Tibial nerve (tissue), 4 donors: ENCODE measurements at regions not wholly inside any gene's neighbourhood (a gene's known extent, or its start where the extent isn't known, plus 50 kb on each side); places are given as distances from the start of the nearest gene placed in this dataset.

Experiments
- DNase-seq, 2 donors: peaks; one replicate each; pipeline ENCODE4 v3.0.0-alpha.2; 2019; ENCODE audit warnings: low spot score in 2 of 2
- H3K27ac ChIP-seq, 4 donors: fragments of 200-600 bp; sonication (generic) in 3 of 4; one replicate each; pipeline ENCODE4 v1.5.1; 2017 to 2019; ENCODE audit warnings: mild to moderate bottlenecking in 1 of 4
- H3K27me3 ChIP-seq, 2 donors: fragments of 200-600 bp; sonication (generic) in 1 of 2; one replicate each; pipeline versions ENCODE4 v1.5.1 to v1.6.0; 2017 to 2019
- H3K36me3 ChIP-seq, 3 donors: fragments of 200-600 bp; sonication (generic); one replicate each; pipeline ENCODE4 v1.5.1; 2018 to 2019
- H3K4me1 ChIP-seq, 4 donors: fragments of 200-600 bp; sonication (generic) in 3 of 4; one replicate each; pipeline ENCODE4 v1.5.1; 2017 to 2019
- H3K4me3 ChIP-seq, 4 donors: fragments of 200-600 bp; sonication (generic) in 3 of 4; one replicate each; pipeline ENCODE4 v1.5.1; 2017 to 2019; ENCODE audit warnings: mild to moderate bottlenecking in 1 of 4, moderate library complexity in 1 of 4
- H3K9me3 ChIP-seq, 4 donors: fragments of 200-600 bp; sonication (generic) in 3 of 4; one replicate each; pipeline ENCODE4 v1.5.1; 2017 to 2019
- EP300 ChIP-seq, 2 donors: sonication (generic); formaldehyde crosslinking; IDR thresholded peaks; one replicate each; pipeline ENCODE4 v1.6.1; 2017; ENCODE audit warnings: antibody characterized with exemption in 2 of 2, mild to moderate bottlenecking in 1 of 2
- POLR2A ChIP-seq, 2 donors: fragments of 450-650 bp; IDR thresholded peaks; one replicate each; pipeline ENCODE4 v1.6.1; 2017; ENCODE audit warnings: antibody characterized with exemption in 2 of 2, mild to moderate bottlenecking in 2 of 2, moderate library complexity in 2 of 2
- WGBS, 2 donors: methylation state at CpG; one replicate each; pipeline ENCODE4 v1.1.5; 2018; 5-methylcytosine and 5-hydroxymethylcytosine counted together
- TF ChIP-seq, protein P1 (sequence below), 5 experiments: fragments of 200-600 bp in 3 of 5; fragments of 450-650 bp in 2 of 5; sonication (generic) in 3 of 5; IDR thresholded peaks; one replicate each; pipeline ENCODE4 v1.5.1; 2016 to 2019; ENCODE audit warnings: antibody characterized with exemption in 5 of 5, mild to moderate bottlenecking in 3 of 5, moderate library complexity in 2 of 5

DNA sequence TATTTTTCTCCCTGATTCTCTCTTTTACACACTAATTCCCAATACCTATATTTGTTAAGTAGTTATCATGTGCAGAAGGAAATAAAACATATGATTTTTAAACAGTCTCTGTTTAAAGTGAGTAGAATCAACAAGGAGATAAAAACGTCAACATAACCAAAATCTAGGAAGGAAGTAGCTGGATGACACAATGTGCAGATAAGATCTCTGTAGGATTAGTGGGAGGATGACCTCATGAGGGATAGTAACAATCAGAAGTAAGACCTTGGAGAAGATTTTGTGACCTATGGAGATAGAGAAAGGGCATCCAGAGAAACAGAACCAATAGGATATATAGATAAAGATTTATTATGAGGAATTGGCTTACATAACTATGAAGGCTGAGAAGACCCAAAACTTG lies 262.6 kb upstream of the CDH11 start:
- TF ChIP-seq, protein P1, sequence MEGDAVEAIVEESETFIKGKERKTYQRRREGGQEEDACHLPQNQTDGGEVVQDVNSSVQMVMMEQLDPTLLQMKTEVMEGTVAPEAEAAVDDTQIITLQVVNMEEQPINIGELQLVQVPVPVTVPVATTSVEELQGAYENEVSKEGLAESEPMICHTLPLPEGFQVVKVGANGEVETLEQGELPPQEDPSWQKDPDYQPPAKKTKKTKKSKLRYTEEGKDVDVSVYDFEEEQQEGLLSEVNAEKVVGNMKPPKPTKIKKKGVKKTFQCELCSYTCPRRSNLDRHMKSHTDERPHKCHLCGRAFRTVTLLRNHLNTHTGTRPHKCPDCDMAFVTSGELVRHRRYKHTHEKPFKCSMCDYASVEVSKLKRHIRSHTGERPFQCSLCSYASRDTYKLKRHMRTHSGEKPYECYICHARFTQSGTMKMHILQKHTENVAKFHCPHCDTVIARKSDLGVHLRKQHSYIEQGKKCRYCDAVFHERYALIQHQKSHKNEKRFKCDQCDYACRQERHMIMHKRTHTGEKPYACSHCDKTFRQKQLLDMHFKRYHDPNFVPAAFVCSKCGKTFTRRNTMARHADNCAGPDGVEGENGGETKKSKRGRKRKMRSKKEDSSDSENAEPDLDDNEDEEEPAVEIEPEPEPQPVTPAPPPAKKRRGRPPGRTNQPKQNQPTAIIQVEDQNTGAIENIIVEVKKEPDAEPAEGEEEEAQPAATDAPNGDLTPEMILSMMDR (IDR thresholded peaks at IDR 0.05): no peak
- no peak overlapping the region for H3K27ac ChIP-seq
- H3K36me3 ChIP-seq: no peaks in the 10 kb centered on the region
- no peaks in the 10 kb centered on the region for H3K9me3 ChIP-seq
- 58 to 60% methylated on average over 1 of the region's 1 CpG for WGBS, 2 donors
- no peak for DNase-seq
- no peak overlapping the region for H3K4me3 ChIP-seq
- no peaks in the 10 kb centered on the region for H3K27me3 ChIP-seq
- no peaks in the 10 kb centered on the region for H3K4me1 ChIP-seq

DNA sequence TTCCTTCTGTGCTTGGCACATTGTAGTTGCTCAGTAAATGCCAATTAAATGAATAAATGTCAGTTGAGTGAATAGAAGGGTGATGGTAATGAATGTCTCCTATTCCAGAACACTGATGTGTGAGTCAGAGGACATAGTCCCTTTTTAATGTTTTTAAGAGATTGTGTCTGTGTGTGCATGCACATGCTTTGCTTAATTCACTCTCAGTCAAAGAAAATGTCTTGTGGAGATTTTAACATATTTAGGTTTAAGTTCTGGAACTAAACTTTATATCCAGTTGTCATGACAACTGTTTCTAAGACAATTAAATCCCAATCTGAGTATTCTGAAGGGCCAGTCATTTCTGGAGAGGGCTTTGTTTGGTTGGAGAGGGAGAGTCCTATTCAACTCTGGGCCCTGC lies 255.3 kb upstream of the CDH11 start:
- Histone ChIP-seq H3K27me3 (no peaks in the 10 kb centered on the region), H3K4me1 (no peaks in the 10 kb centered on the region), H3K9me3 (no peaks in the 10 kb centered on the region), H3K27ac (no peak overlapping the region), H3K4me3 (no peak overlapping the region), H3K36me3 (no peaks in the 10 kb centered on the region)
- no peak for DNase-seq
- TF ChIP-seq EP300 (IDR thresholded peaks at IDR 0.05): no peak
- no peak for TF ChIP-seq POLR2A (IDR thresholded peaks at IDR 0.05)
- TF ChIP-seq, protein P1 (IDR thresholded peaks at IDR 0.05): no peak

DNA sequence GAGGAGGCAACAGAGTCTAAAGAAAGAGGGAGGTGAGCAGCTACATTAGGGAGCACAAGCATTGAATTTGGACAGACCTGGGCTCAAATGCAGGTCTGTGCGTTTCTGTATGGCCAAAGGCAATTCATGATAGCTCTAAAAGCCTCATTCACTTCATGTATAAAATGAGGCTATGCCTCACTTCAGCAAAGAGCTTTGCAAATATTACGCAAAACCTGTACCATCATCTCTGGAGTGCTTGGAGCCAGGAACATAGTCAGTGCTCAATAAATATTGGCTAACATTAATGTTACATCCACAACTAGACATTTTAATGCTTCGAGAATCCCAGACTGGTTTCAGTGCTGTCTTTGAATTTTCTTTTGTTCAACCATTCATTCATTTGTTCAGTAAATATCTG lies 254.7 kb upstream of the CDH11 start:
- H3K27me3 ChIP-seq: no peaks in the 10 kb centered on the region
- TF ChIP-seq, protein P1 (IDR thresholded peaks at IDR 0.05): no peak
- TF ChIP-seq POLR2A (IDR thresholded peaks at IDR 0.05): no peak
- no peak for TF ChIP-seq EP300 (IDR thresholded peaks at IDR 0.05)
- no peak for DNase-seq

DNA sequence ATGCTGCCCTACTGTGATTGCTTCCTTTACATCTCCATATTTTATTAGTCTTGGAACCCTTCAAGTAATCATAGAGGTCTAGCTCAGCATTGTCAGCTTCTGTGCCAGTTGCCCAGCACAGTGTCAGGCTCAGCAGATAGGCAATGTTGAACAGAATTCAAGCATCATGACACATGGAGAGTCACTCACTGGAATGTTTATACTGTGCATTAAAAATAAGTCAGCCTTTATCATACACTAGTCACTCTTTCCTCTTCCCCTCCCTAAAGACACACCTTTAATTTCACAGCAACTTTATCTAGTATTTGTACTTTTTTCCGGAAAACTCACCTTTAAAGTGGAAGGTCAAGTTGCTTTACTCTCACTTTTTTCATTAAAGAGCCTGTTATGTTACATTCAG lies 253.8 kb upstream of the CDH11 start:
- H3K27ac ChIP-seq: no peak overlapping the region
- no peaks in the 10 kb centered on the region for H3K4me1 ChIP-seq
- 78% methylated on average over 1 of the region's 1 CpG for WGBS, 2 donors
- H3K36me3 ChIP-seq: no peaks in the 10 kb centered on the region
- no peak for DNase-seq
- TF ChIP-seq POLR2A (IDR thresholded peaks at IDR 0.05): no peak
- no peak overlapping the region for H3K4me3 ChIP-seq
- H3K27me3 ChIP-seq: no peaks in the 10 kb centered on the region
- H3K9me3 ChIP-seq: no peaks in the 10 kb centered on the region

More for the DNA sequence above, 254.7 kb upstream of the CDH11 start:
- H3K4me1 ChIP-seq: no peaks in the 10 kb centered on the region
- no peak overlapping the region for H3K27ac ChIP-seq
- H3K9me3 ChIP-seq: no peaks in the 10 kb centered on the region
- 88 to 91% methylated on average over 3 of the region's 3 CpGs for WGBS, 2 donors
- no peaks in the 10 kb centered on the region for H3K36me3 ChIP-seq
- no peak overlapping the region for H3K4me3 ChIP-seq

DNA sequence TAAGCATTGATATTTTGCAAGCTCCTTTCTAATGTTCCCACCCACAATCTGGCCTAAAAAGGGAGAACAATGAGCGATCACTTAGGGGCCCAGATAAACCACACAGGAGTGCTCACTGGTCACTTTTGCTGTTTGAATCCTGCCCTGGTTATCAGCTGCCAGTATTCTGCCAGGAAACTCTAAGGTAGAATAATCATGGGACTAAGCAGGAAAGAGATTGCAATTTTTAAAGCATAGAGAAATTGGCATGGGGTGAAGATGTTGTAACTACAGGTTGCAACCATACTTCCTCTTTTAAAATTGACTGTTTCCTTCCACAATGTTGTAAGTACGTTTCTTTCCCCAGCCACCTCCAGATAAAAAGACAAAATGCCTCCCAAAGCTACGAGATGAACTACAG lies 251.2 kb upstream of the CDH11 start:
- no peaks in the 10 kb centered on the region for H3K27me3 ChIP-seq
- no peak overlapping the region for H3K27ac ChIP-seq
- DNase-seq: no peak
- TF ChIP-seq POLR2A (IDR thresholded peaks at IDR 0.05) (no peak), EP300 (IDR thresholded peaks at IDR 0.05) (no peak)
- TF ChIP-seq, protein P1 (IDR thresholded peaks at IDR 0.05): no peak
- H3K4me3 ChIP-seq: no peak overlapping the region
- no peaks in the 10 kb centered on the region for H3K9me3 ChIP-seq
- H3K36me3 ChIP-seq: no peaks in the 10 kb centered on the region
- no peaks in the 10 kb centered on the region for H3K4me1 ChIP-seq
- 48 to 51% methylated on average over 3 of the region's 3 CpGs for WGBS, 2 donors

DNA sequence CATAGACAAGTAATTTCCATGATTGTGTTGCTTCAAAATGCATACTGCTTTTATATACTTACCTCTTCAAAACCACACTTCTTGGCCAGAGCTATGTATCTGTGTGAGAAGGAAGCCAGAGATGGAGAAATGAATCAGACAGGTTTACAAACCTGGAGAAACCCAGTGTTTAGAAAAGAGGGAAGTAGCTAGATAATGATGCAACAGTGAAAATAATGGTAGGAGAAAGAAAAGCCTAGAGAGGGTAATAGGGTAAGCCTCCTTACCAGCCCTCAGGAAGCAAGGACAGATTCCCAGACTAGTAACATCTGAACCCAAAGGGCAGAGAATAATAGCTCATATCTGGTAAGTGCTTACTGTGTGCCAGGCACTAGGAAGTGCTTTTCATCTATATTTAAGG lies 250.3 kb upstream of the CDH11 start:
- no peak overlapping the region for H3K4me3 ChIP-seq
- no peaks in the 10 kb centered on the region for H3K9me3 ChIP-seq
- TF ChIP-seq, protein P1 (IDR thresholded peaks at IDR 0.05): no peak
- TF ChIP-seq EP300 (IDR thresholded peaks at IDR 0.05) (no peak), POLR2A (IDR thresholded peaks at IDR 0.05) (no peak)
- DNase-seq: no peak
- H3K4me1 ChIP-seq: no peaks in the 10 kb centered on the region
- H3K36me3 ChIP-seq: no peaks in the 10 kb centered on the region
- no peaks in the 10 kb centered on the region for H3K27me3 ChIP-seq
- no peak overlapping the region for H3K27ac ChIP-seq
